ENCODE measurements at regions not wholly inside any gene's neighbourhood (a gene's known extent, or its start where the extent isn't known, plus 50 kb on each side); places are given as distances from the start of the nearest gene placed in this dataset.

- no peak for TF ChIP-seq CTCF (IDR thresholded peaks at IDR 0.05; ENCODE audit: low read depth, low read length)
- Histone ChIP-seq H3K36me3 (no peaks in the 10 kb centered on the region), H3K9me3 (ENCODE audit: severe bottlenecking) (peaks cover 3% of the 10 kb centered on the region), H3K27me3 (ENCODE audit: insufficient read depth, low read depth, severe bottlenecking) (no peaks in the 10 kb centered on the region), H3K27ac (no peak overlapping the region), H3K4me3 (ENCODE audit: low read depth, low read length) (no peak overlapping the region)
- no peak for DNase-seq
These were observed 261.9 kb downstream of the HLX start for GRCh38 chr1:221141096-221141495.

- Histone ChIP-seq H3K27me3 (ENCODE audit: insufficient read depth, low read depth, severe bottlenecking) (no peaks in the 10 kb centered on the region), H3K27ac (no peak overlapping the region), H3K36me3 (no peaks in the 10 kb centered on the region), H3K9me3 (ENCODE audit: severe bottlenecking) (peaks cover 3% of the 10 kb centered on the region), H3K4me3 (ENCODE audit: low read depth, low read length) (no peak overlapping the region)
- no peak for TF ChIP-seq CTCF (IDR thresholded peaks at IDR 0.05; ENCODE audit: low read depth, low read length)
- DNase-seq, result no peak
These were observed 262.5 kb downstream of the HLX start for GRCh38 chr1:221141606-221142285.

GRCh38 chr1:221148660-221149059 is 269.4 kb downstream of the HLX start:
- DNase-seq, result no peak
- no peak overlapping the region for H3K27ac ChIP-seq
- peaks cover 4% of the 10 kb centered on the region for H3K9me3 ChIP-seq (ENCODE audit: severe bottlenecking)
- no peaks in the 10 kb centered on the region for H3K36me3 ChIP-seq
- no peaks in the 10 kb centered on the region for H3K27me3 ChIP-seq (ENCODE audit: insufficient read depth, low read depth, severe bottlenecking)
- H3K4me3 ChIP-seq (ENCODE audit: low read depth, low read length), result no peak overlapping the region
- TF ChIP-seq CTCF (IDR thresholded peaks at IDR 0.05; ENCODE audit: low read depth, low read length), result no peak

GRCh38 chr1:221149111-221149510 is 269.9 kb downstream of the HLX start:
- Histone ChIP-seq H3K27ac (no peak overlapping the region), H3K4me3 (ENCODE audit: low read depth, low read length) (no peak overlapping the region), H3K27me3 (ENCODE audit: insufficient read depth, low read depth, severe bottlenecking) (no peaks in the 10 kb centered on the region), H3K36me3 (no peaks in the 10 kb centered on the region), H3K9me3 (ENCODE audit: severe bottlenecking) (peaks cover 2% of the 10 kb centered on the region)
- no peak for TF ChIP-seq CTCF (IDR thresholded peaks at IDR 0.05; ENCODE audit: low read depth, low read length)
- no peak for DNase-seq

GRCh38 chr1:221149555-221150075 is 270.4 kb downstream of the HLX start:
- DNase-seq, result no peak
- no peak overlapping the region for H3K27ac ChIP-seq
- no peak overlapping the region for H3K4me3 ChIP-seq (ENCODE audit: low read depth, low read length)
- H3K27me3 ChIP-seq (ENCODE audit: insufficient read depth, low read depth, severe bottlenecking), result no peaks in the 10 kb centered on the region
- TF ChIP-seq CTCF (IDR thresholded peaks at IDR 0.05; ENCODE audit: low read depth, low read length), result no peak
- H3K9me3 ChIP-seq (ENCODE audit: severe bottlenecking), result peaks cover 2% of the 10 kb centered on the region
- H3K36me3 ChIP-seq, result no peaks in the 10 kb centered on the region

GRCh38 chr1:221150996-221151395 is 271.8 kb downstream of the HLX start:
- Histone ChIP-seq H3K27me3 (ENCODE audit: insufficient read depth, low read depth, severe bottlenecking) (no peaks in the 10 kb centered on the region), H3K4me3 (ENCODE audit: low read depth, low read length) (no peak overlapping the region), H3K36me3 (no peaks in the 10 kb centered on the region), H3K27ac (no peak overlapping the region), H3K9me3 (ENCODE audit: severe bottlenecking) (peaks cover 2% of the 10 kb centered on the region)
- TF ChIP-seq CTCF (IDR thresholded peaks at IDR 0.05; ENCODE audit: low read depth, low read length), result no peak
- DNase-seq, result no peak
